KBM-7 (cell line): ENCODE measurements at regions not wholly inside any gene's neighbourhood (a gene's known extent, or its start where the extent isn't known, plus 50 kb on each side); places are given as distances from the start of the nearest gene placed in this dataset.

Source experiments
- DNase-seq: peaks from one replicate; pipeline ENCODE4 v3.0.0-alpha.2; 2015
- in situ Hi-C: fragments of 300-500 bp; cut with MboI; formaldehyde crosslinking; loops from 2 replicates; pipeline ENCODE4 v1.14.3; 2020; ENCODE audit warnings: low sequenced_read_pairs, low pct_unique_long_range_greater_than_20kb, mixed read lengths

- no peak for DNase-seq
- in situ Hi-C loops: no loop called here
These were observed 164.4 kb upstream of the PRPS1L1 start for GRCh38 chr7:18191862-18192625.

- in situ Hi-C loops: no loop called here
- DNase-seq: no peak
These were observed 167.0 kb upstream of the PRPS1L1 start for GRCh38 chr7:18194616-18195015.

- in situ Hi-C loops: no loop called here
These were observed 169.0 kb upstream of the PRPS1L1 start for GRCh38 chr7:18196638-18197037.

GRCh38 chr7:18198868-18199267, 171.2 kb upstream of the PRPS1L1 start:
- no peak for DNase-seq
- in situ Hi-C loops: no loop called here

More at GRCh38 chr7:18196638-18197037, 169.0 kb upstream of the PRPS1L1 start:
- no peak for DNase-seq

DNA sequence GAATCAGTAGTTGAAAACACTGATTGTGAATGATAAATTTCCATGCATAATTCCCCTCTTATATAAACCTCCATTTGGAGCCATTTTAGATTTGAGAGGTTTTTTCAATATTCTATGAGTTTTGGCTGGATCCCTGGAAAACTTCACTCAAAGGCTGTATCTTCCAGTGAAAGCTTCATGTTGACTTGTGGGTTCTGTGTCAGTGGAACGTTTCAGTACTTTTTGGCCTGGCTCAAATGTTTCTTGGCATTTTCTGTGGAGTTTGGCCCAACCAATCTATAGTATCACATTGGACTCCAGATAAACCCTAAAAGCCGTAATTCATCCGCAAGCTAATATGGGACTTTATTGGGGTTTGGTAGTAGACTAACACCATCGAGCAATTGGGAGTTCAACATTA, 172.6 kb upstream of the PRPS1L1 start:
- in situ Hi-C loops: no loop called here
- no peak for DNase-seq

DNA sequence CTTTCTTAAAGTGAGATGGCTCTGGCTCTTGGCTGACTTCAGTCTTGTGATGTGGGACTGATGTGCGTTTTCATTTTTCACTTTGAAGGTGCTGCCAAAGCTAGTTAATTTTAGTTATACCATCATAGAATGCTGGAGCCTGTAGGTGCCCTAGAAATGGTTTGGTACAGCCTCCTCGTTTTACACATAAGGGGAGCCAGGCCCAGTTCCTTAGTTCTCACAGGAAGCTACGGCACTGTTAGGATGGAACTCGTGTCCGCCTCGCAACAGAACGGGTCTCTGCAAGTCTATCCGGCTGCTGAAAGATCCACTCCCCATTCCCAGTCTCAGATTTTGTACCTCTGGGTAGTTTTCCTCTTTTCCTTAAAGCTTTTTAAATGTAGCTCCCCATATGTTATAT, 173.2 kb upstream of the PRPS1L1 start:
- in situ Hi-C loops: no loop called here
- DNase-seq: no peak

DNA sequence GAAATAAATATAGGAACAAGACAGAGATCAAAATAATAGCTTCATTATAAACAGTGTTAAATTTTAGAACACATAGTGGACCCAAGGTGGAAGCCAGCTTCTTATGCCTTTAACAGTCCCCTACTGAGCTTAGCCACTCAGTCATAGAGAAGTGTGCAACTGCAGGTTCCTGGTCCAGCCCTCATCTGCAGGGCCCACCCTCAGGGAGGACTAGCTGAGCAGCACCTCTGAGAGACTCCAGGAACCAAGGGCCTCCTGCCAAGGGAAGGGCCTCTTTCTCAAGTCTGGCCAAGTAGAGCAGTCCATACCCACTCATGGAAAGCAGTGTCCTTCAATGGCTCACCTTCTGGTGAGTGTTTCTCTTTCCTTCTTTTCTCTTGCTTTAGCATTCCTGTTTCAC, 173.7 kb upstream of the PRPS1L1 start:
- no peak for DNase-seq
- in situ Hi-C loops: no loop called here

GRCh38 chr7:18202315-18203045, 174.8 kb upstream of the PRPS1L1 start:
- in situ Hi-C loops: no loop called here
- no peak for DNase-seq

- no peak for DNase-seq
- in situ Hi-C loops: no loop called here
These were observed 178.7 kb upstream of the PRPS1L1 start for GRCh38 chr7:18206331-18206730.

GRCh38 chr7:18208921-18209320, 181.3 kb upstream of the PRPS1L1 start:
- DNase-seq: no peak
- in situ Hi-C loops: no loop called here

DNA sequence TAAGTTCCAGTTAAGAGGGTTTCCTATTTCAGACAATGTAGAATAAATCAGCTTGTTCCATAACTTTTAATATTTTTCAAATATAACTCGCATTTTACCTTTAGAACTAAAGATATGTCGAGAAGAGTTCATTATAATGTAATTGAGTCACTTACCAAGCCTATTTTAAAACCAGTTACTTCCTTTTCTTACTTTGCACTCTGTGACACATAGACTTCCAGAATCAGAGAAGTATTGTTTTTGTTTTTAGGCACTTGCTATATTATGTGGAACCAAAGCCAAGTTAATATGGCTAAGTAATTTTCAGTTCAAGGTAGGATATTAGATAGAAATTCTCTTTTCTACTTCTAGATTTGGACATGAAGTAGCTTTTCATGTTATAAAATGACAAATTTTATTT, 182.7 kb upstream of the PRPS1L1 start:
- in situ Hi-C loops: no loop called here
- no peak for DNase-seq

- DNase-seq: no peak
- in situ Hi-C loops: no loop called here
These were observed 183.1 kb upstream of the PRPS1L1 start for GRCh38 chr7:18210788-18211187.

DNA sequence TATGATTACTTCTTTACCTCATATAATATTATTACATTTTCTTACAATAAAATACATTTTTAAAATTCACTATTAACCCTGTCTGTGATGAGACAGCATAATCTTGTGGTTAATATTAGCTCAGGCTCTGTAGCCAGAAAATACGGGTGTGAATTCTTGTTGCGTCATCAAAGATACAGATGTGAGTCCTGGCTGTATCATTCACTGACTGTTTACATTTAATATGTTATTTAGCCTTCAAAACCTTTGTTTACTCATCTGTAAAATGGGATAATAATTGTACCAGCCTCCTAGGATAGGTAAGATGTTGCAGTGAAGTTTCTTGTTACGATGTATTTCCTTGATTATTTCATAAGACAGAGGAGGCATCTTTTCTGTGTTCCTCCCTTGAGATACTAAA, 184.7 kb upstream of the PRPS1L1 start:
- no peak for DNase-seq
- in situ Hi-C loops: no loop called here

GRCh38 chr7:18212758-18213157, 185.1 kb upstream of the PRPS1L1 start:
- in situ Hi-C loops: no loop called here
- DNase-seq: no peak

DNA sequence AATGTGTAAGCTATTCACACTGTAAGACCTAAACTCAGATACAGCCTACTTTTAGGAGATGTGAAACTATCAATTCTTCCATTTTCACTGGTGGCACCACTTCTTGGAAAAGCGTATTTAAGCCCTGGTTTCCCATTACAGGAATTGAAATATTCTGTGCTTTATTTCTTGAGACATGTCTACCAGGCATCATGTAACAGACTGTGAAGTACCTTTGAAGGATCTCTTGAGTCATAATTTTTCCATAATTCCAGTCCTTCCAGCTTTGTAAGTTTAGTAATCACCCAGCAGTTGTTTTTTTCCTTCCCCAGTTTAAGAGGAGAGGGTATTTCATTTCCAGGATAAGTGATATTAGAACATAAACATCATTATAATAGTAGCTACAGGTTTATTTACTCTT, 186.0 kb upstream of the PRPS1L1 start:
- no peak for DNase-seq
- in situ Hi-C loops: no loop called here

- in situ Hi-C loops: no loop called here
- no peak for DNase-seq
These were observed 188.6 kb upstream of the PRPS1L1 start for GRCh38 chr7:18216270-18216669.

GRCh38 chr7:18221377-18222293, 194.0 kb upstream of the PRPS1L1 start:
- DNase-seq: peak; percentile 17

DNA sequence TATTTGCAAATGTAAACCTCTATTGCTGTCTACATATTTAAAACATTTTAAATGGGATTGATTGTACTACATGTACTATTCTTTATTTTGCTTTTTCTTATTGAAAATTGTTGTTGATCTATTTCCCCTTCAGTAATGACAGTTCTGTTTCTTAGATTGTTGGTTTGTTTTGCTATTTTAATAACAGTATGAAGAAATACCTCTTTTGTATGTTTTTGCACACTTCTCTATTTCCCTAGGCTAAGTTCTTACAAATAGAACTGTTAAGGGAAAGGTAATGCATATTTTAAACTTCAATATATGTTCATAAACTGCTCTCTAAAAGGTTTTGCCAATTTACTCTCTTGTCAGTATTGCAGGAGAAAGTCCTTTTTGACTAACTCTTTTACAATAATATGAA, 195.0 kb upstream of the PRPS1L1 start:
- no peak for DNase-seq
- in situ Hi-C loops: no loop called here

More at GRCh38 chr7:18221377-18222293, 194.0 kb upstream of the PRPS1L1 start:
- in situ Hi-C loops: no loop called here

DNA sequence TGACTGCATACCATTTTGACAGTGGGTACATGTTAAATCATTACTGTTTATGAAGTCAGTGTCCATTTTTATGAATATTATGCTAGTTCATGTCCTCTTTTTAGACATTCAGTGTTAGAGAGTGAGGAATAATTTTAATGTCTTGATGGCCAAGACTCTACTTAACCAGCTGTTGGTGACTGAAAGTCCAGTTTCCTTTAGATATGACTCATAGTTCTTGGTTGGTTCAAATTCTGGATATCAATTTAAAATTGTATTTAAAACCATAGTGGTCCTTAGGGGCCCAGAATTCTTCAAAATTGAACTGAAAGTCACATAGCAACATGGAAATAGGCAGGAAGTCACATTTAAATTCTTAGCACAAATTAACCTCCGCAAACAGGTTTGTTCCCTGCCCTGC, 196.5 kb upstream of the PRPS1L1 start:
- in situ Hi-C loops: no loop called here
- no peak for DNase-seq

- peak; percentile 30 for DNase-seq
- in situ Hi-C loops: no loop called here
These were observed 197.4 kb upstream of the PRPS1L1 start for GRCh38 chr7:18225067-18225466.
